HG02981 (cell line): ENCODE measurements at regions not wholly inside any gene's neighbourhood (a gene's known extent, or its start where the extent isn't known, plus 50 kb on each side); places are given as distances from the start of the nearest gene placed in this dataset.

Experiments
- ATAC-seq: cut with Tn5 transposase; IDR thresholded peaks from one replicate; pipeline ENCODE4 v1.9.1; 2021; ENCODE audit warnings: mild to moderate bottlenecking, moderate library complexity; ENCODE audit not compliant: unreplicated experiment

DNA sequence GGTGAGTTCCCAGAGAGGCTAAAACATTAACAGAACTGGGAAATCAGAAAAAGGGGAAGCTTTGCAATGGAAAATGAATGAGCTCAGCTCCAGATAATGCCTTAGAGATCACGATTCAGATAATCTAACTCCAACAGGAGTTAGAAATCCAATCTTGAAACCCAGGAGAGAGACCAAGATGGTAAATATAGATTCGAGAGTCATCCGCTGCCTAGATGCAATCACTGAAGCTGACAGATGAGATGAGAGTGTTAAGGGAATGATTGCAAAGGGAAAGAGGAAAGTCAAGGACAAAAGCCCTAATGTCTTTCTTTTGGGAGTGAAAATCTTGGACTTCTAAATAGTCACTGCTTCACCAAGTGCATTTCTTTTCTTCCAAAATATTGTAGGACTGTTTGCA is 722.0 kb downstream of the EPHA4 start:
- no peak for ATAC-seq

- ATAC-seq = no peak
These were observed 716.8 kb downstream of the EPHA4 start for GRCh38 chr2:220855296-220855695.

DNA sequence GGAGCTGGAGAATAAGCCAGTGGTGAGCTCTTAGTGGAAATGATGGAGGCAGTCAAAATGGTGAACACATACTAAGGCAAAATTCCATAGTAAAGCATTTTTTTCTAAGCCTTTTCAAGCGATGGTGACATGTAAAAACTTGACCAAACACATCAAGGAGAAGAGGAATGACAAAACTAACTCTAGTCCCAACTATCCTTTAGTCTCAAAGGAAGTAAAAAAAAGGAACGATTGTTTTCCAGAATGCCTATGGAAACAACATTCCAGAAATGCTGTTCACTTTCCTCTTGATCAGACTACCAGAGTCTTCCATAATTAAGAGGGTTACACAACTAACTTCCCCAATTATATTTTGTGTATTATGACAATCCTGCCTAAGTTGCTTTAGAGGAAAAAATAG is 715.6 kb downstream of the EPHA4 start:
- no peak for ATAC-seq

DNA sequence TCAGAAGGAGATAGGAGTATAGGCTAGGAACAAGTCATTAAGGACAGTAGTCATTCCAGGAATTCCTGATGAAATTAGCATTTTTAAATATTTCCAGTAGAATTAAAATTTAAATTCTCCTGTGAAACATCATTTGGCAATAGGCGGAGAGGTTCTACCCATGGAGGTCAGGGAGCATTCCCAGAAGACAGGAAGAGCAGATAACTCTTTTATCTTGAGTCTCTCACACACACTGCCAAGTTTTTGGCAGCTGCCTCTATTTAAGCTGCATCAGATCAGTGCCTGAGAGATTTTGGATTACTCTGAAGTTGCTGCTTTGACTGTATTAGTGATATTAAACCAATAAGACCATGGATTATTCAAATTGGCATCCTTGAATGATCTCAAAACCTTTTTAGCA is 714.7 kb downstream of the EPHA4 start:
- no peak for ATAC-seq

GRCh38 chr2:220858101-220858500 is 714.0 kb downstream of the EPHA4 start:
- ATAC-seq = no peak

- no peak for ATAC-seq
These were observed 700.2 kb downstream of the EPHA4 start for GRCh38 chr2:220871909-220872308.

DNA sequence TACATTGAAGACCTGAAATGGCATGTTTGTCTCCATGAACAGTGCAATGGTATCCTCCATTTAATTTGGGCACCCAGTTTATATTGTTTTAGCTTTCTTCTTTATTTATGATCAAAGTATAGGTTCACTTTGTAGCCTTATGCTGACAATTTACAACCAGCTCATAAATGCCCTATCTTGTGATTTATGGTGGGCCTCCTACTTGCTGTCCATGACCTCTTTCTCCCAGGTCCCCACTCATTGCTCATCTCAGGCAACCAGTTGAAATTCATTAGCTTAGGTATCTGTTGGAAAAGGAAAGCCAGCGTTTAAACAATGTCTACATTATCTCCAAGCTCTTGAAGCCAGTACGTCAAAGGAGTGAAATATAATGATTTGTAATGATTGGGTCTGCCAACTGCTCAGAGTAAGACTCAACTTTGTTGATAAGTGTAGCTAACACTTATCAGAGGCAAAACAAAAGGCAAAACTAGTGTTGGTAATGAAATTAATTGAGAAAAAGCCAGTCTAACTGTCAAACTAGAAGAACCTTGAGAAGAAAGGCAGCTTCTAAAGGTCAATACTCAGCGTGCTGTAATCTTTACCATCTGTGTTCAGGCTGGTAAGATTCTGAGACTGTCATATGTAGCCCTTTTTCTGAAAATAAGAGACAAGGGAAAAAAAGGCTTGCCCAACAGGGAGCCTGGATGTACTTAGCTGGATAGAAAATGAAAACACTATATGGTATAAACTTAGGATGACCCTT is 695.9 kb downstream of the EPHA4 start:
- no peak for ATAC-seq

DNA sequence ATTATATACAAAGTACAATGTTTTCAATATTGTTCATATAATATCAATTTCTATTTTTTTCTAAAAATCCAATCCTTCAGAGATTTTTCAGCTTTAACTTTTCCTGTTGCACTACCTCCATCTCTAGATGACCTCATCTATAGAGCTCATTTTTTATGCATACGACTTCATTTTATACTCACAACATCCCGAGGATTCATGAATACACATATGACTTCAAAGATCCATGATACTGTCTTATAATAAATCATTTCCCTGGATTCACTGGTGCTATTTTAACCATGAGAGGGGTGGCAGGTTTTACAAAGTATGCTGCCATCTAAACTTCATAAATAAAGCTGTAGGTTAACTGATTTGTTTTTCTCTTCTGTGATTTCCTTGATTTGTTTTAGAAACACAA is 694.6 kb downstream of the EPHA4 start:
- no peak for ATAC-seq

- no peak for ATAC-seq
These were observed 694.2 kb downstream of the EPHA4 start for GRCh38 chr2:220877897-220878296.

DNA sequence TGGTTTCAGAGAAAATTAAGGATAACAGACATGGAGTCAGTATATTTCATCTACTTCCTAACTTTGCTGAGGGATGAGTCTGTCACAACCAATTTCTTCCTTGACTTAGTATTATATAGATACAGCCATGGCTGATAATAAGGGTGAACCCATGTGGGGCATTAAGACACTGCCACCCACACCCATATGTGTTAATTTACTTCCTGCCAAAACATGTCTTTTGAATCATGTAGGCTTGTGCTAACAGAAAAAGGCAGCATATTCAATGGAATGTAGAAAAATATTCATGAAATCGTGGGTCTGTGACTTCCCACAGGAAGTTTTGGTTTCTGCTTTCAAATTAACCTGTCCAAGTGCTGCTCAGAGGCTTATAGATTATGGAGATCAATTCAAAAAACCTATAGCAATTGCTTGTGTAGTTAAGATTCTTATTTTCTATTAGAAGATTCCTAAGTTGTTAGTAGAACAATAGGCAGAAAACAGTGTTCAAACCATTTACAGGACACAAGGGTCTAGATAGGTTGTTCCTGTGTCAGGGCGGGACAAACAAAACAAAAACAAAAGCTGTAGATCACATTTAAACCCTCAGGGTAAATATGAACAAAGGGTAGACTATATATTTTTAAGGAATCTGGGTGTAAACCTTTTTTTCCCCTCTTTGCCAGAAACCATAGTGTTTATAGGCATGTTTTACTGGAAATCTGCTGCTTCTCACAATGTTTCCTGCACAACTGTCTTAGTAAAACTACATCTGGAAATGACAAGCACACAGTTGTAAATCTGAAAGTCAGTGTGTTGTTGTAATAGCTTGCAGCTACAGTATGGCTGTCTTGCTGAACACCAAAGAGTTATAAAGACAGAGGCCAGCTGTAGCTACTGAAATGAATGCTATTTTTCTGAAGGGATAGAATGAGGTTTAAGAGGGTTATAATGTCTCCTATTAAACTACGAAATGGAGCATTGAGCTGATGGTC is 691.2 kb downstream of the EPHA4 start:
- ATAC-seq = no peak

DNA sequence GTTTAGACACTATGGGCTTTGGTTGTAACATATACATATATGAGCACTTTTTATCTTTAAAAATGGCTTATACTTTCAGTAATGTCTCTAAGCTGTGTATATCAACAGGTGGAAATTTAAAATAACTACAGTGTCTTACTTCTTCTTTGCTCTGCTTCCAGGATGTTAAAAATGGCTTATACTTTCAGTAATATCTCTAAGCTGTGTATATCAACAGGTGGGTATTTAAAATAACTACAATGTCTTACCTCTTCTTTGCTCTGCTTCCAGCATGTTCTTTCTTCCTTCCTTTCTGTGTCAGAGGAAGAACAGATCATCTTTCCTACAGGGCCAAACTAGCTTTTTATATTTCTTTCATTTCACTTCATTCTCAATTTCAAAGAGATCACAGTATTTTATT is 689.6 kb downstream of the EPHA4 start:
- ATAC-seq = no peak

GRCh38 chr2:220885593-220885992 is 686.5 kb downstream of the EPHA4 start:
- ATAC-seq = no peak

DNA sequence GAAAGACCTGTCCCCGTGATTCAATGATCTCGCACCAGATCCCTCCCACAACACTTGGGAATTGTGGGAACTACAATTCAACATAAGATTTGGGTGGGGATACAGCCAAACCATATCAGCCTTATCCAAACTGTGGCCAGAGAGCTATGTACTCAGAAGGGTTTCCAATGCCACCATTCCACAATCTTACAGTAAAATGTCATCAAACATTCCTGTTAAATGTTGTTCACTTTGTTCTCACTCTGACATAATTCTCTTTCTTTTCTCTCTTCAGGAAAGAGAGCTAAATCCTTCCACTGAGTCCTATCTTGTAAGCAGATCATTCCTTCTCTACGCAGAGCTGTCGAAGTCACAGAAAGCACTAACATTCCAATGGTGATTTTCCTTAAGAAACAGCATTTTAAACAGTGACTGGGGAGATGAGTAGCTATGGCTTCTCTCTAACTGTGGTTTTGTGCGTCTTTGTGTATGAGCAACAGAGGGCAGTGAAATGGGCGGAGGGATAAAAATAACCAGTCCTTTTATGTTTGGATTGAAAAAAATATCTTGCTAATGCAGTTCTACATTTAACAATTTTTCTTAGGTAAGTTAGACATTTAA is 684.7 kb downstream of the EPHA4 start:
- no peak for ATAC-seq

DNA sequence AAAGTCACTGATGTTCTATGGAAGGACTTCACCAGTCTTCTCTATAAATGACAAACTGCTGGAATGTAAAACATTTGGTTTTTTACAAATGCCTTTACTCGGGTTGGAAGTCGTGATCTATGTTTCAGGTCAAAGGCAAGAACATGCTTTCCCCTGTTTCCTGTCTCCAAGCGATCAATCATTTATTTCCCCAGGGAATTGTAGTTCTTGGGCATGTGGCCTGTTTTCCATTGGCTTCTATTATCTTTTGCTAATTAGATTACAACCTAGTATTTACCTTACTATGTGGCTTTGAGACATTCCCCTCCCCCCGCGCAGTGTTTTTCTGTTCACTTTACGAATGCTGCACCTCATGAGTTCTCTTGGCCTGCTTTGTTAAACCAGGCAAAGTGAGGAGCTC is 684.2 kb downstream of the EPHA4 start:
- ATAC-seq = no peak

DNA sequence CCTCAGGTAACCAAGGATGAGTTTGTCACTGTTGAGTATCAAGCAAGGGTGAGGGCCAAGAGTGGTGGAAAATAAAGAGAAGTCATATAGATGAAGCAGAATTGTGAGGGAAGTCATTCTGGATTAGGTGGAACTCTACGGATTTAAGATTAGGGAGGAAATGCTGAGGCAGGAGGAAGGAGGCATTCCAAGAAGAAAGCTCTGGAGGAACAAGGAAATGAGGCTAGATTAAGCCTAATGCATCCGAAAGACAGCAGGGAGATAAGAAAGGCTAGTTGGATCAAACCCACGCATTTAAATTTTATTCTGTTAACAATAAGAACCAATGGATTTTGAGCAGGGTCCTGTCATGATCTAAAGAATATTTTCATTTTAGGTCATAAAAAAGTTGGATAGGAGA is 681.2 kb downstream of the EPHA4 start:
- no peak for ATAC-seq

DNA sequence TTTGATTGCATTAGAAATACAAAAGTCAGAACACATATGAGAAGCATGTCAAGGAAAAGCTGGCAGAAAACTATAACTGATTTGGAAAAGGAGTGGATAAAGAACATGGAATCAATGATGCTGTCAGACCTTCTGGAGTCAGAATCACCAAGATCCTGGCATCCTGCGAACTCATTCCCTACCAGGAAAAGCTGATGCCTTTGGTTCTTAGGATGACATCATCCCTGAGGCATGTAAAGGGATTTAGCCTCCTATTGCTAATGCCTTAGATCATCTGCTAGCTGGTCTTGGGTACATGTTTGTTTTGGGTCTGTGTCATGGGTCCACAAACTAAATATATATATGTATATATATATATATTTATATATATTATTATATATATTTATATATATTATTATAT is 680.7 kb downstream of the EPHA4 start:
- no peak for ATAC-seq

DNA sequence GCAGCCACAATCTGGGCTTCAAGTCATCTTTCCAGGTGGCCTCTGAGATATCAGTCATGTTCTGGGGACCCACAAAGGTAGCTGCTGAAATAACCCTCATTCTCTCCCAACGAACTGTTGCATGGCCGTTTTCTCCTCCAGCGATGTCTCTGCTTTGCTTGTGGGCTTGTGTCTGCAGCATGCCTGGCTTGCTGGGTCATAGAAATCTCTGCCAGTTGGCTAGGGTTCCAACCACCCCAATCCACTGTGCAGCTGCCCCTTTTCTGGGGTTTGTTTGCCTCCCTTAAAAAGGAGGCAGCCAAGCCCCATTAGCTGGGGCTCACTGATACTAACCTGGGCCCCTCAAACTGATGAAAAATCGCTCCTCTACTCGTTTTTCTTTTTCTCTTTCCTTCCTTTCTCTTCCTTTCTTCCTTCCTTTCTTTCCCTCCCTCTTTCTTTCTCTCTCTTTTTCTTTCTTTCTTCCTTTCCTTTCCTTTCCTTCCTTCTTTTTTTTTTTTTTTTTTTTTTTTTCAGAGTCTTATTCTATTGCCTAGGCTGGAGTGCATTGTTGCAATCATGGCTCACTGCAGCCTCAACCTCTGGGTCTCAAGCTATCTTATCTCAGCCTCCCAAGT is 680.0 kb downstream of the EPHA4 start:
- no peak for ATAC-seq

DNA sequence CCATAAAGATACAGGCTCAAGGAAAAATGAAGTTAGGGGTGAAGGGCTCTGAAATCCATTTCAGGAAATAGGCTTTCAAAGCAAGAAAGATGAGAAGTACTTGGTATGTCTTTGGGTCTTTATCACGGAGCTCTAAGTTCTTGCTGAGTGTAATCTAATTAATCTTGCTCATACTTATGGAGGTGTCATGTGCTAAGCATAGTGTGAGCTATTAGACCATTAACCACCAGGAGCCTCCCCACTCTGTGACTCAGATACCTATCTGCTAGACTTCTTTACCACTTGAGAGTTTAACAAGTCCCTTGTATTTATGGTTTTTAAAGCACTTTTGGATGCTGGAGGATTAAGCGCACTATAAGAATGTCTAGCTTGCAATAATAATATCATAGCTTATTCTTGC is 678.7 kb downstream of the EPHA4 start:
- no peak for ATAC-seq

DNA sequence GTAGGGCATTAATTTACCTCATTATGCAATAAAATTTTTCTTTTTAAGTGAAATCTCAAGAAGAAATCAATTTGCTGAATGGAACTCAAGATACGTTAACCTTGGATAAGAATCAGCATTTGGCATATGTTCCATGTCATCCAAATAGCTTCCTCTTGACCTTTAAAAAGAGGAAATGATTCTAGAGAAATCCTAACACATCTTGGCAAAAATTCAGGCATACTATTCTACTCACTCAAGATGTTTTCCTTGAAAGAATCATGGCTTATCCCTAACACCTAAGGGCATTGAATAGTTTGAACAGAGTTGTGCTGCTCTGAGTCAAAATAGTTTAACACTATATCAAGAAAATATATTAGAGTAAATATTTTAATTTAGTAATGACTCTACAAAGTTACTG is 678.0 kb downstream of the EPHA4 start:
- ATAC-seq = no peak

GRCh38 chr2:220899492-220899891 is 672.6 kb downstream of the EPHA4 start:
- ATAC-seq = no peak

DNA sequence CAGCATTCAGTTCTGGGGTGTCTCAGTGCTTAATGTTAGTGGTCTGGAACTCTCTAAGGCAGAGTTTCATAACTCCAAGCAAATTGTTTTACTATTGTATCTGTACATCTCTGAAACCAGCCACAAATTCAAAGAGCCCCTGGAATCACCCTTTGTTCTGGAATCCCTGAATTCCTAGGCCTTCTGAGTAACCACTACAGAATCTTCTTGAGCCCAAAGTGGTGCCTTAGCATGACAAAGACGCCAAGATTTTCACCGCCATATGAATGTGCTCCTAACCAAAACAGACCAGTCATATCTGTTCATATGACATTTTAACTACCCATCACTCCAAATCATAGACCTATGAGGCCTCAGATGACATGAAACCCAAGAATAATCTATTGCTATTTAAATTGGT is 668.1 kb downstream of the EPHA4 start:
- ATAC-seq = no peak
